Anterior cingulate cortex (tissue), 58 donors: ENCODE measurements at regions not wholly inside any gene's neighbourhood (a gene's known extent, or its start where the extent isn't known, plus 50 kb on each side); places are given as distances from the start of the nearest gene placed in this dataset.

ENCODE experiments used
- DNase-seq, 58 donors: peaks; one replicate each; lab custom pipeline; 2025; lab: John Stamatoyannopoulos, UW

DNA sequence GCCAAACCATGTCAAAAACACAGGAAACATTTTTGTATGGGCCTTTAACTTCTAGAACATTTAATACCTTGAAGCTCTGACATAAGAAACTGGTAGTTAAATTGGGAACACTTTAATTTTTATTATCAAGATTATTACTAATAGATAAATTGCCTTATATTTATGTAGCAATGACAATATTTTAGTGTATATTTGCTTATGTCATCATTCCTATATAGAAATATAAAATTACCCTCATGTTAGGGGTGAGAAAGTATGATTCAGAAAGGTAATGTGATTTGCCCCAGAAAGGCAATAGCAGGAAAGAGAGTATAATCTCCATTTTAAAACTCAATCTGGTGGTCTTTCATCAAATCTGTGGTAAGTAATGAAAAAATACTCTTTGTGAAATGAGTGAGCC, 147.4 kb downstream of the IL15 start:
- no peak for DNase-seq

DNA sequence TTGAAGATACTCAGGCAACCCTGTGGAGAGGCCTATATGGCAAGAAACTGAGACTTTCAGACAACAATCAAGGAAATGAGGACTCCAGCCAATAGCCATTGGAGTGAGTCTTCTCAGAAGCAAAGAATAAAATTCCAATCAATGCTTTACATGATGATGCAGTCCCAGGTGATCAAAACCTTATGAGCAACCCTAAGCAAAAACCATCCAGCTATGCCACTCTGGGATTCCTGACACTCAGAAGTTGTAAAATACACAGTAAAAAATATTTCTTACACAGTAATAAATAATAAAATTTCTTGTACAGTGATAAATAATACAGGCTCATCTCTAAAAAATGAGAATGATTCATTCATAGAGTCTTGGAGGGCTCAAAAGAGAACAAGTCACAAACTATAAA, 150.6 kb downstream of the IL15 start:
- DNase-seq: no peak

DNA sequence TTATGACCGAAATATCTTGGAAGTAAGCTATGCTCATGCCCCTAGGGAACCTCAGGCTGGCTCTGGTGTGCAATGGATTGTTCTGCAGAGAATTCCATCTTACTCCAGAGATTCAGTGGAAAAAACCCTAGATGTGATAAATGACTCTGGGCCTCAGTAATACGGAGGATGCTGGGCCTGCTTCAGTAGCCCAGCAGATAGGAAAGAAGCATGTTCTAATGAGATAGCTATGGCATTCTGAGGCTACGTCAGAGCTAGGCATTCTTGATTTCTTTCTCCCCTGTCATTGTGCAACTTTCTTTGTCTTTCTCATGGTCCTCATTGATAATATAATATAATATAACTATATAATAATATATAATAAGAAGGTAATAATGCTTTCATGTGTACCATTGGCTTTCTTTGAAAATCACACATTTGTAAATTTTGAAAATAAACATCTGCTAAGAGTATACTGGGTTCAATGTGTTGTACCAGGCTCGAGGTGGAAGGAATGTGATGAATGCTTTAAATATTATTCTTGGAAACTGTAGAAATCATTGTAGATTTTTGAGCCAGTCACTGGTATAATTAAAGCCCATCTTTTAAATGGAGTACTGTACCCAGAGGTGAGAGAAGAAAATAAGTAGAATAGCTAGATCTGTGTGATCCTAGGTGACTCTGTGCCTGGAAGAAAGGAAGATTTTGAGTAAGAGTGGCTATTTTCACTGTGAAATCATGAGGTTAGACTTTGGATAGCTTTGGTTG, 152.0 kb downstream of the IL15 start:
- DNase-seq: no peak

DNA sequence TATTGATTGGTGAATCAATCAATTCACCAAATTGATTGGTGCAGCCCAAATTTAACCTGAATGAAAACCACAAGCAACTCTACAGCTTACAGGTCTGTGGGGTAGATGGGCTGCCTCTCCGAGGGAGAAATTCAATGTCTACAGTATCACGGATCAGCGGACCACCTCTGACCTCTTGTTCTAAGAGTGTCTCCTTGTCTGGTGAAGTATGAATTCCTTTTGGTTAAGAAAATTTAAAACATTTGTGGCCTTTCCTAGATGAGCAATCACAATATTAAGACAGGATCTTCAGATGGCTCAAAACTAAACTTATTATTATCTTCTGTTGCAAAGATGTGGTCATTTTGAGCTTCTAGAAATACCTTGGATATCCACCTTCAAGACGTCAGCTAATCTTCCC, 153.3 kb downstream of the IL15 start:
- DNase-seq: no peak

DNA sequence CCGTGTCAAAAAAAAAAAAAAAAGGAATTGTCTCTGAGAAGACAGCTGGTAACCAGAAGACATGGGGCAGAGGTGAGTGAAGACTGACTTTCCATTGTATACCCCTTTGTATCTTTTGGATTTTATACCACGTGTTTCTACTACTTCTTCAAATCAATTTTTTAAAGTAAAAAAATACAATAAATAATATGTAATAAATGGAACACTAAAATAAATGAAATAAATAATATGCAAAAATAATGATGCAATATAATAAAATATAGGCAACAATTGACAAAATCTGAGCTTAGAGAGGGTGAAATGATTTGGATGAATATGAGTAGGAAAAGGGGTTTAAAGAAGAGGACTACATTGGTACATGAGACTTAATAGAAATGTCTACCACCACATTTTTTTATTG, 155.8 kb downstream of the IL15 start:
- DNase-seq: no peak

DNA sequence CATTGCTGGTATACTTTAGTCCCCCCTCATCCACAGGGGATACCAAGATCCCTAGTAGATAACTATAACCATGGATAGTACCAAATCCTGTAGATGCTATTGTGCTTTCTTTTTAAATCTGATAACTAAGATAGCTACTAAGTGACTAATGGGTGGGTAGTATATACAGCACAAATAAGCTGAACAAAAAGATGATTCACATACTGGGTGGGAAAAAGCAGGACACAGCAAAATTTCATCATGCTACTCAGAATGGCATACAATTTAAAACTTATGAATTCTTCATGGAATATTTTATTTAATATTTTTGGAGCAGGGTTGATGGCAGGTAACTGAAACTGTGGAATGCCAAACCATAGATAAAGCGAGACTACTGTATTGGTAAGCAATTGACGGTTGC, 161.6 kb downstream of the IL15 start:
- DNase-seq: no peak

DNA sequence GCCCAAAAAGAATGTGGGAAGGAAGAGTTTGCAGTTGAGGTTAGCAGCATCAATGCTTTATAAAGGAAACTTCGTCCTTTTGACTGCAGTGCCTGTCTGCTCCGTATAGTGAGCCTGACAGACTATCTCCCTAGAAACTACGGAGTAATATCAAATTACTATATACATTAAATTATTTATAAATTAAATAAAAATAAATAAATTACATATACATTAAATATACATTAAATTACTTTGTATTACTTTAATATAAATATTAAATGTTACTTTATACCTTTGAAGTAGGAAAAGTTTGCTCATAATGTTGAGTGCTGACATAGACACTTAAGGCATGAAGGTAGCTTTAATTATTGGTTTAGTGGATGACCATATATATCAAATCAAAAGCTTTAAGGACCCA, 165.2 kb downstream of the IL15 start:
- no peak for DNase-seq

DNA sequence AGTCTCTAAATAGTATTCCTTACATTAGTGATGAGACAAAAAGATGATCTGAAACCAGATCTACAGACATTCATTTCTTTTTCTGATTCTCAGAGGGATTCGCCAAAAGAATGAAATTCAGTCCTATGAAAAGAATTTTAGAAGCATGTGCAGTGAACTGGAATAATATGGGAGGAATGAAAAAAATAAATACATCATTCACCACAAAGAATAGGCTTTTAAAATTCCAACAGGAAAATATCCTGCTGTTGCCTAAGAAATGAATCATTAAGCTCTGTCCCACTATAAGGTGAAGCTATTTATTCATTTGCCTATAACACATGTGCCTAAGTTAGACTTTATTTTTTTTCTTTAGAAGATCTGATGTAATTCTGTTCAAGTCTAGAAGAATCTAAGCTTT, 165.9 kb downstream of the IL15 start:
- DNase-seq: no peak

DNA sequence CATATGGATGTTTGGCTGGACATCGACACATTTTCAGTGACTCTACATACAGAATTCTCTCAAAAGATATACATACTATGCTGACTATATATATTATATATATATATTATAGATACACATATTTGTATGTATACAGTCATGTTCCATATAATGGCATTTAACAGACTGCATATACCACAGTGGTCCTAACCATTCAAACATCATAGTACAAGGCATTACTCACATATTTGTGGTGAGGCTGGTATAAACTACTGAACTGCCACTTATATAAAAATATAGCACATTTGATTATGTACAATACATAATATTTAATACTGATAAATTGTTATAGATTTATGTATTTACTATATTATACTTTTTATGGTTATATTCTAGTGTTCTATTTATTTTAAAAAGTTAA, 168.5 kb downstream of the IL15 start:
- DNase-seq: no peak

DNA sequence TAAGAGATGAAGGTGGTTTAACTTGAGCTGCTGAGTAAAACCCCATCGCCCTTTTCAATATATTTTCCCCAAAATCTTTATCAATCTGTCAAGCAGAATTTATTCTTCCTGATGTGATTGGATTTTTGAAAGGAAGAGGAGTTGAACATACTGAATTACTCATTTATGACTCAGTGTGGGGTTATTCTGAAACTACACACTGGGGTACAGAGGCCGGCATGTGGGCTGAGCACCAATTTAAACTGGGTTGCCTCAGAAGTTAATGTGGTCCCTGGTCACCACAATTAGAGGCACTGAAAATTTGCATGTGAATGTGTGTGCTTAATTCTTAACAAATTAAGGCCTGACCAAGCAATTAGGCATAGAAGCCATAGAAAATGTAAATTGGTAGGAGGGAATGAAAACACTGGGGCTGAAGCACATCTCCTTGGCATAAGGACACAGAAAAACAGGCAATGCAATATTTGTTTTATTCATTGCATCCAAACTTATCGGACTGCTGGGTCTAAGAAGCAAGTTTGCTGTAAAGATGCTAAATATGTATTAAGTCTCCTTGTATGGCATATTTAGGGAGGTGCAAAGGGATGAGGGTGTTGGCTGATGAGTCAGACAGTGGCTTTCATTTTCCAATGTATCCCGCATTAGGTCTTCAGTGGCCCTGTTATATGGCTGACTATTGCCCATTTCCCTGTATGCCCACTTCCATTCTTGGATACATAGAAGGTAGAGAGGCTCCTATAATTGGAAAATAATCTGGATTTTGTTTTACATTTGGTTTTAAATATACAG, 170.9 kb downstream of the IL15 start:
- peak in 4 of 58 donors; percentile 1 to 24 (median 4) for DNase-seq

DNA sequence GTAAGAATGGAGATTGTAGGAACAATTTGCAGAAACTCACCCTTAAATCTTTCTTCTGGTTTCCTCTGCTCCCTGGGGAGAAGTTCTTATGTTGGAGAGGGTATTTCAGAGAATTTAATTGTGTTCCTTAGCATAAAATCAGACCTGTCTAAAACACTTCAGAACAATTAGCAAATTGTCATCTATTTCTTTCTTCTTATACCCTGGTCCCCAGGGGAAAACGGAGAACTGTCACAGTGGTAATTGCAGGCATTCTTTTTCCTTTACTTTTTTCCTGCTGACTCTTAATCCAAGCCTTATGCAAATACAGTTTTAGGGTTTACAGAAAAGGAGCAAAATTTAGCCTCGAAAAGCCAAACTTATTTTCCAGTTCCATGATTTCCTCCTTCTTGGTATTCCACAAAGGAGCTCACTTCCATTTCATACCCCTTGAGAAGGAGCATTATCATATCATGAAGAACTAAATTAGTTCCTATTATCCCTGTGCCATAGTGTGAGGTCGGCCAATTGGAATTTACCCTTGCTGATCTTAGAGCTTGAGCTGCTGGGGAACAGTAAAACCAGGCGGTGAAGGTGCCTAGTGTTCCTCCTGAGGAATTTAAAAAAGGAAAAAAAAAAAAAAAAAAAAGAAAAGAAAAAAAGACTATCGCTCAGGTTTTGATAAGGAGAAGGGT, 173.8 kb downstream of the IL15 start:
- no peak for DNase-seq

DNA sequence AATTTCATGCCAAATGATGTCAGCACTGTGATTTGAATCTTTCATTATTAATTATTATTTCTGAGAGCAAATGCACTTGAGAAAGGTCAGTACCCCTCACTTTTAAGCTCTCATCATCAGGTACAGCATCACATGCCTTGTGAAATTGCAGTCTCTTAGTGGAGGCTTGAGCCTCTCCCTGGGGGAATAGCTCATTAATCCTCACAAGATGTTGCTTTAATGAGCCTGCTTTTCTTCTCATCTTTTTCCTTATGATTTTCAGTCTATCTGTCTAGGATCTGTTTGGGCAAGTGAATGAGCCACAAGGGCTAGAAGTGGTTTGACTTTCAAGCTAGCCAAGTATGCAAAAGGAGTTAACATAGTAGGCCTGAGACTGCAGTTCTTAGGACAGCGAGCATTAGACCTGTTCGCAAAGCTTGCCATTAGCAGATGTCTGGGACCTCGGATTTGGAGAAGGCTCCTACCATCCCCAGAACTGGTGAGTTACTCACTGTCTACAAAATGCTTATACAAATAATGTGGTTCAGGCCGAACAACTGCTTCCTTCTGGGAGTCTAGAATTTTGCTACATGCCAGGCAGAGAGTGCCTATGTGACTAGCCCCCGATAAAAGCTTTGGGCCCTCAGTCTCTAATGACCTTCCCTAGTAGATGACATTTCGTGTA, 174.5 kb downstream of the IL15 start:
- no peak for DNase-seq

DNA sequence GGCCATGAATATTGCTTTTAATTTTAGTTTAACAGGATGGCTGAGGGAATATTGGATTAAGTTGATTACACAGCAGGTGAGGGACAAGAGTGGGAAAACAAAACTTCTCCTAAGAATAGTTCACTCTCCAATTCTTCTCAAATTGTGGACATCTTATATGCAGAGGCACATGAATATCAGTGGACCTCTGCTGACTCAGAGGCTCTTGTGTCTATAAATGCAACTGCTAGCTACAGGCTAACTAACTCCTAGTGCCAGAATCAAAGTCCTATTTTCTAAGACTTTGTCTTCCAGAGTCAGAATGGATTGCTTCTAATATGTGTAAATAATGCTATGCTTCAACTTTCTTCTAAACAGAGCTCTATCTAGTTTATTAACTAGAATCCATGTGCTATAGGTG, 175.8 kb downstream of the IL15 start:
- DNase-seq: no peak

DNA sequence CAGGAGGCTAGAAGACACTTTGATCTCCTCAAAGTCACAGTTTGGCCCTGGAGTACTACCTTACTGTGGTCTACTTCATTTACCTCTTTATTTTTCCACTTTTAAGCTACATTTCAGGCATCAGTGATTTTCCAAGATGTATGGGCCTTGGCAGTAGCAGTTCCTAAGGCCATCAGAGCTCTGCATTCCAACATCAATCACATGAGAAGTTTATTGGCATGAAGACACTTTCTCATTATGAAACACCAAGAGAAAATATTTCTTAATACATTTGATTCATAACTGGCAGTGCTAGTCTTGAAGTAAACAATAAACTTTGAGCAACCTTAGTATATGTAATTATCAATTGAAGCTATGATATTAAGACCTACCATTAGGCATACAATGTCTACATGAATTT, 178.1 kb downstream of the IL15 start:
- no peak for DNase-seq

DNA sequence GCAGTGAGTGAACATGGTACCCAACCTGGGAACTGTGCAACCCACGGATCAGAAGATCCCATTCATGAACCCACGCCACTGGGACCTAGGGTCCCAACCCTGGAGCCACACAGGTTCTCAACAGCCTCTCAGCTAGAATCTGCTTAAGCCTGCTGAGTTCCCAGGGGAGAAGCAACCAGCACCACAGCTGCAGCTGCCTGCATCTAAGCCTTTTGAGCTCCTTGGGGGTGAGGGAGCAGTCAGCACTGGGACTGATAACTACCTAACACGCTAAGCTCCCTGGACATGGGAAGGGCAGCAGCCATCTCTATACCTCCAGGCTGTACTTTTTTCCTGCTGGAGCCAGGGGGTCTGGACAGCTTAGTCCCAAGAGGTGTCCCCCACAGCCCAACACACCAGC, 179.3 kb downstream of the IL15 start:
- DNase-seq: no peak

DNA sequence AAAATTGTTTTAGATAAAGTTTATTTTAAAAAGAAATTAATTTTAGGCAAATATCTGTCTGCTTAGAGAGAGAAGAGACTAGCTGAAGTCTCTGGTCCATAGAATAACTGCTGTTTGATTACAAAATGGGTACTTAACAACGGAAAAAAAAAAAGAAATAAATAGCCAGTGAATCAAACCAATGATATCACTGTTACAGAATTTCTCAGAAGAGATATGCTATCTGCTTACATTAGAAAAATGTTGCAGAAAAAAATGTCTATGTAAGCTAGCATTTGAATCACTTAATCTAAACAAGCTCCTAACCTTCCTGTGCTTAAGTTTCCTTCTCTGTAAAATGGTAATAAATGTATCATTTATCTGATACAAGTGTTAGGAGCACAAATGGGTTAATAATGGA, 189.9 kb downstream of the IL15 start:
- no peak for DNase-seq

DNA sequence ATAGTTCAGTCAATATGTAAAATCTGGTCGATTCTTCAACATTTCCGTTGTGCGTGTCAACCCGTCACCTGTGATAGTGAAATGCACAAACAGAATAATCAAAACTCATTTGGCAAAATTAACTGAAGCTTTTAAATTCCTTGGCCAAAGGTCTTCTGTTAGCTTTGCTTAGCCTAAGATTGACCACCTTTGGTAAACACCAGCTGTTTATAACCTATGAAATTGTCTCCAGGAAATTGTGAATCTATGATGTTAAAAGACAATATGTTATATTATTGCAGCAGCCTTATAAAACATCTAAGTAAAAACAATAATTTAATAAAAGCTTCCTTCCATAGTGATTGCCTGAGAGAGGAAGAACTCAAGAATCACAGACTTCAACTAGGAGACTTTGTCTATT, 196.8 kb downstream of the IL15 start:
- no peak for DNase-seq

DNA sequence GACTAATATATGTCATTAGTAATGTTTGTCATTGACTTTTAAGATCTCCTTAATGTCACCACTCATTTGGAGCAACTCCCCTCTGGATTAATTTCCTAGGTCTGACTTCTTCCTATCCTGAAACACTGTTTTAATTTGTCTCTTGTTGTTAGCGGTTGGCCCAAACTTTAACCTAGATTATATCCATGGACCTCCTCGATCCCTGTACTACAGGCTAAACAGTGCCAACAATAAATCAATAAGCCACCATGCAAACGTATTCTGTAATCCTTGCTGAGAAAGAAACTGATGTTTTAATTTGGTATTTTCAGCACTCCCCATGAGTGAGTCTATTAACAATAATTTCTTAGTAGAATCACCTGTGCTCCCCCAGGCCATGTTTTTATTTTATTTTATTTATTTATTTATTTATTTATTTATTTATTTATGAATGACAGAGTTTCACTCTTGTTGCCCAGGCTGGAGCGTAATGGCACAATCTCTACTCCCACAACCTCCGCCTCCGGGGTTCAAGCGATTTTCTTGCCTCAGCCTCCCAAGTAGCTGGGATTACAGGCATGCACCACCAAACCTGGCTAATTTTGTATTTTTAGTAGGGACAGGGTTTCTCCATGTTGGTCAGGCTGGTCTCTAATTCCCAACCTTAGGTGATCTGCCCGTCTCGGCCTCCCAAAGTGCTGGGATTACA, 204.1 kb downstream of the IL15 start:
- no peak for DNase-seq

DNA sequence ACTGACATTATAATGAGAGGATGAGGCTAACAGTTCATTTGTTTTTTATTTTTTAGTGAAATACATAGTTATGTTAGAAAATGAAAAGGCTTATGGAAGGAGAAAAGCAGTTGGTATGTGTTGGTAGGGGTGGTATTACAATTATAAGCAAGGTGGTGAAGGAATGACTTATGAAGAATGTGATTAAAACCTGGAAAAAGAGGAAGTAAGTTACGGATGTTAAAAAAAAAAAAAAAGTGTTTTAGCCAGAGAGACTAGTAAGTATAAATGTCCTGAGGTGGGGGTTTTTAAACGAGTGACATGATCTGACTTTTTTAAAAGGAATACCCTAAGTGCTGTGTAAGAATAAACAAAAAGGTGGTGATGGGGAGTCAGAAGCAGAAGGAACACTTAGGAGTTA, 206.8 kb downstream of the IL15 start:
- no peak for DNase-seq

DNA sequence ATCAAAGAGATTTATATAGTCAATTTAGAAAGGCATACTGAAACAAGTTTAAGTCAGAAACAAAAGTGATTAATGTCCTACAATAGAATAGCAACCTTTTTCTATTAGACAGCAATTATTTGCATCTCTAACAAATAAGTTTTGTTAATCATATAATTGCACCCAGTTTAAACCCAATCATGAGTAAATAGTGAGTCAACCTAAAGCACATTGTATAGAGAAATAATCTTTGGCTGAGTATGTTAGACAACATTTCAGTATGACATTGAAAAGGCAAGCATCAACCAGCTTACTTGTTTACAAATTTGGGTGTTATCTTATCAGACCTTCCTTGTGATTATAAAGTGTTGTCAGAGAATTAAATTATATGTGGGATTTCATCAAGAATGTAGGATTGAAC, 209.5 kb downstream of the IL15 start:
- DNase-seq: no peak

DNA sequence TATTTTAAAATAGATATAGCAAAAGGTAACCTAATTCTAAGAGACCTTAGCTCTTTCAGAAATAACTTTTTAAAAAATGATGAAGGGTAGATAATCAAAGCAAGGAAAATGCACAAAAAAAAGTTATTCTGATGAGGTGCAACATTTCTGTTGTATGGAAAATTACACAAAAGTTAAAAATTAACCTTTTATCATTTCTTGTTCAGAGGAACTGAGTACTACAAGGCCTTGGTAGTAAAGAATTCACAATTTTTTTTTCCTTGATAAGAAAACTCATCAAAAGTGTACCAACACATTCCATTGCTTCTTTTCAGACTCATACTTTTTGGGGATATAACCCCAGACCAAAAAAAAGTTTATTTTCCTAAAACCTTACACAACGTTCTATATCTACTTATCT, 213.0 kb downstream of the IL15 start:
- no peak for DNase-seq
